Endothelial cell (in vitro differentiated cells): ENCODE measurements at regions not wholly inside any gene's neighbourhood (a gene's known extent, or its start where the extent isn't known, plus 50 kb on each side); places are given as distances from the start of the nearest gene placed in this dataset.

Source experiments
- DNase-seq: peaks from one replicate; pipeline ENCODE4 v3.0.0; 2021; ENCODE audit warnings: low spot score
- H3K27ac Mint-ChIP-seq: one replicate; pipeline ENCODE4 v1.8.0; 2021; ENCODE audit warnings: mixed read lengths, inconsistent platforms; ENCODE audit not compliant: unreplicated experiment
- H3K27me3 Mint-ChIP-seq: one replicate; pipeline ENCODE4 v1.8.0; 2021; ENCODE audit warnings: mild to moderate bottlenecking, moderate library complexity, mixed read lengths, inconsistent platforms; ENCODE audit not compliant: unreplicated experiment
- H3K36me3 Mint-ChIP-seq: one replicate; pipeline ENCODE4 v1.8.0; 2021; ENCODE audit warnings: mild to moderate bottlenecking, low read depth, mixed read lengths, inconsistent platforms; ENCODE audit not compliant: unreplicated experiment
- H3K4me1 Mint-ChIP-seq: one replicate; pipeline ENCODE4 v1.8.0; 2021; ENCODE audit warnings: mild to moderate bottlenecking, mixed read lengths, inconsistent platforms; ENCODE audit not compliant: unreplicated experiment
- H3K4me3 Mint-ChIP-seq: one replicate; pipeline ENCODE4 v1.8.0; 2021; ENCODE audit warnings: mild to moderate bottlenecking, mixed read lengths, inconsistent platforms; ENCODE audit not compliant: unreplicated experiment
- H3K9me3 Mint-ChIP-seq: one replicate; pipeline ENCODE4 v1.8.0; 2021; ENCODE audit warnings: mixed read lengths, inconsistent platforms; ENCODE audit not compliant: unreplicated experiment
- TF ChIP-seq, protein P1 (sequence below): fragments of 200-600 bp; sonication (generic); IDR thresholded peaks from one replicate; pipeline ENCODE4 v1.5.0; 2021; ENCODE audit warnings: antibody characterized with exemption; ENCODE audit not compliant: unreplicated experiment

DNA sequence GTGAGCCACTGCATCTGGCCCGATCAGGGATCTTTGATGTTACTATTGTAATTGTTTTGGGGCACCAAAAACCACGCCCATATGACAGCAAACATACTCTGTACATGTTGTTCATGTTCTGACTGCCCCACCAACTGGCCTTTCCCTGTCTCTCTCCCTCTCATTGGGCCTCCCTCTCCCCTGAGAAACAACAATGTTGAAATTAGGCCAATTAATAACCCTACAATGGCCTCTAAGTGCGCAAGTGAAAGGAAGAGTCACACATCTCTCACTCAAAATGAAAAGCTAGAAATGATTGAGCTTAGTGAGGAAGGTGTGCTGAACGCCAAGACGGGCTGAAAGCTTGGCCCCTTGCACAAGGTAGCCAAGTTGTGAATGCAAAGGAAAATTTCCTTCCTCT lies 50.3 kb upstream of the SDK1 start:
- TF ChIP-seq, protein P1, sequence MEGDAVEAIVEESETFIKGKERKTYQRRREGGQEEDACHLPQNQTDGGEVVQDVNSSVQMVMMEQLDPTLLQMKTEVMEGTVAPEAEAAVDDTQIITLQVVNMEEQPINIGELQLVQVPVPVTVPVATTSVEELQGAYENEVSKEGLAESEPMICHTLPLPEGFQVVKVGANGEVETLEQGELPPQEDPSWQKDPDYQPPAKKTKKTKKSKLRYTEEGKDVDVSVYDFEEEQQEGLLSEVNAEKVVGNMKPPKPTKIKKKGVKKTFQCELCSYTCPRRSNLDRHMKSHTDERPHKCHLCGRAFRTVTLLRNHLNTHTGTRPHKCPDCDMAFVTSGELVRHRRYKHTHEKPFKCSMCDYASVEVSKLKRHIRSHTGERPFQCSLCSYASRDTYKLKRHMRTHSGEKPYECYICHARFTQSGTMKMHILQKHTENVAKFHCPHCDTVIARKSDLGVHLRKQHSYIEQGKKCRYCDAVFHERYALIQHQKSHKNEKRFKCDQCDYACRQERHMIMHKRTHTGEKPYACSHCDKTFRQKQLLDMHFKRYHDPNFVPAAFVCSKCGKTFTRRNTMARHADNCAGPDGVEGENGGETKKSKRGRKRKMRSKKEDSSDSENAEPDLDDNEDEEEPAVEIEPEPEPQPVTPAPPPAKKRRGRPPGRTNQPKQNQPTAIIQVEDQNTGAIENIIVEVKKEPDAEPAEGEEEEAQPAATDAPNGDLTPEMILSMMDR = no peak
- DNase-seq = no peak

More for the DNA sequence above, 50.3 kb upstream of the SDK1 start:
- Mint-ChIP-seq H3K4me3 (no peak overlapping the region), H3K9me3 (no peaks in the 10 kb centered on the region), H3K36me3 (no peaks in the 10 kb centered on the region), H3K27me3 (no peaks in the 10 kb centered on the region), H3K27ac (no peak overlapping the region), H3K4me1 (no peaks in the 10 kb centered on the region)
